GM23338 (cell line): ENCODE measurements at regions not wholly inside any gene's neighbourhood (a gene's known extent, or its start where the extent isn't known, plus 50 kb on each side); places are given as distances from the start of the nearest gene placed in this dataset.

Source experiments
- ATAC-seq: fragments of 200-7000 bp; cut with Tn5 transposase; 3 replicates; pipeline ENCODE4 v1.9.1; 2020
- DNase-seq: peaks from one replicate; pipeline ENCODE4 v3.0.0-alpha.2; 2015; ENCODE audit warnings: low spot score
- H2AFZ ChIP-seq: fragments of 200-600 bp; sonication (generic); 2 replicates; pipeline ENCODE4 v1.8.0; 2016; ENCODE audit warnings: antibody characterized with exemption, mild to moderate bottlenecking, moderate library complexity
- H3F3A ChIP-seq: fragments of 200-600 bp; sonication (generic); replicated peaks from 2 replicates; pipeline ENCODE4 v1.8.0; 2017; ENCODE audit warnings: antibody characterized with exemption, mixed run types, low read depth
- H3K27ac ChIP-seq: fragments of 200-600 bp; sonication (generic); 2 replicates; pipeline ENCODE4 v1.6.1; 2016; ENCODE audit warnings: low read depth
- H3K27me3 ChIP-seq: fragments of 200-600 bp; sonication (generic); 2 replicates; pipeline ENCODE4 v1.8.0; 2016; ENCODE audit warnings: mild to moderate bottlenecking, mixed run types, moderate library complexity; ENCODE audit not compliant: insufficient read depth
- H3K36me3 ChIP-seq: fragments of 200-600 bp; sonication (generic); 2 replicates; pipeline ENCODE4 v1.8.0; 2016; ENCODE audit warnings: mild to moderate bottlenecking; ENCODE audit not compliant: insufficient read depth
- H3K4me1 ChIP-seq: fragments of 200-600 bp; sonication (generic); 2 replicates; pipeline ENCODE4 v1.8.0; 2016; ENCODE audit warnings: mild to moderate bottlenecking, moderate library complexity; ENCODE audit not compliant: insufficient read depth
- H3K4me2 ChIP-seq: fragments of 200-600 bp; sonication (generic); 2 replicates; pipeline ENCODE4 v1.7.1; 2017; ENCODE audit warnings: mixed run types
- H3K4me3 ChIP-seq: fragments of 200-600 bp; sonication (generic); 2 replicates; pipeline ENCODE4 v1.6.1; 2016; ENCODE audit warnings: mixed run types
- H3K79me2 ChIP-seq: fragments of 200-600 bp; sonication (generic); replicated peaks from 2 replicates; pipeline ENCODE4 v1.8.0; 2017; ENCODE audit warnings: mild to moderate bottlenecking; ENCODE audit not compliant: insufficient read depth
- H3K9me2 ChIP-seq: fragments of 200-600 bp; sonication (generic); 2 replicates; pipeline ENCODE4 v1.8.0; 2017; ENCODE audit not compliant: insufficient read depth
- H4K20me1 ChIP-seq: fragments of 200-600 bp; sonication (generic); replicated peaks from 2 replicates; pipeline ENCODE4 v1.8.0; 2017; ENCODE audit warnings: mild to moderate bottlenecking; ENCODE audit not compliant: insufficient read depth
- H3K27ac Mint-ChIP-seq: 2 replicates; pipeline ENCODE4 v1.8.0; 2020; ENCODE audit warnings: inconsistent platforms, mild to moderate bottlenecking, moderate library complexity, mixed read lengths
- H3K27me3 Mint-ChIP-seq: 3 replicates; pipeline ENCODE4 v1.8.0; 2022; ENCODE audit warnings: low read depth, mild to moderate bottlenecking, moderate library complexity, mixed read lengths, inconsistent platforms; ENCODE audit not compliant: insufficient read depth, poor library complexity
- H3K36me3 Mint-ChIP-seq: 3 replicates; pipeline ENCODE4 v1.8.0; 2021; ENCODE audit warnings: low read depth, mild to moderate bottlenecking, inconsistent platforms, moderate library complexity, mixed read lengths
- H3K4me1 Mint-ChIP-seq: 3 replicates; pipeline ENCODE4 v1.8.0; 2020; ENCODE audit warnings: mild to moderate bottlenecking, inconsistent platforms, mixed read lengths
- H3K4me3 Mint-ChIP-seq: 3 replicates; pipeline ENCODE4 v1.8.0; 2021; ENCODE audit warnings: moderate library complexity, mild to moderate bottlenecking, inconsistent platforms, mixed read lengths
- H3K9me3 Mint-ChIP-seq: 3 replicates; pipeline ENCODE4 v1.8.0; 2020; ENCODE audit warnings: moderate library complexity, mild to moderate bottlenecking, inconsistent platforms, mixed read lengths
- CREB1 ChIP-seq: fragments of 250-450 bp; sonication (Bioruptor Pico); IDR thresholded peaks from 2 replicates; pipeline ENCODE4 v1.5.0; 2020; ENCODE audit warnings: low read depth, mild to moderate bottlenecking, moderate library complexity
- CTCF ChIP-seq, 2 experiments: fragments of 200-600 bp in 1 of 2; sonication (generic) in 1 of 2; conservative IDR thresholded peaks; 2 replicates each; pipeline versions ENCODE4 v1.5.1 to v1.6.1; 2016 to 2017; ENCODE audit warnings: antibody characterized with exemption in 2 of 2, low read depth in 2 of 2, mild to moderate bottlenecking in 2 of 2, moderate library complexity in 1 of 2
- ETS1 ChIP-seq: IDR thresholded peaks from 2 replicates; pipeline ENCODE4 v1.6.1; 2016; ENCODE audit warnings: antibody characterized with exemption
- EZH2 ChIP-seq: fragments of 200-600 bp; sonication (generic); IDR thresholded peaks from one replicate; pipeline ENCODE4 v1.8.0; 2017; ENCODE audit warnings: antibody characterized with exemption, mild to moderate bottlenecking, low read depth; ENCODE audit not compliant: unreplicated experiment
- EZH2phosphoT487 ChIP-seq: fragments of 200-600 bp; sonication (generic); IDR thresholded peaks from one replicate; pipeline ENCODE4 v1.8.1; 2018; ENCODE audit warnings: antibody characterized with exemption; ENCODE audit not compliant: unreplicated experiment
- JUNB ChIP-seq: IDR thresholded peaks from one replicate; pipeline ENCODE4 v1.6.1; 2016; ENCODE audit warnings: antibody characterized with exemption; ENCODE audit not compliant: unreplicated experiment
- NANOG ChIP-seq: IDR thresholded peaks from 2 replicates; pipeline ENCODE4 v1.6.1; 2016; ENCODE audit warnings: antibody characterized with exemption, borderline replicate concordance
- POLR2AphosphoS5 ChIP-seq: IDR thresholded peaks from 2 replicates; pipeline ENCODE4 v1.6.1; 2016; ENCODE audit warnings: antibody characterized with exemption, low read depth
- REST ChIP-seq: IDR thresholded peaks from one replicate; pipeline ENCODE4 v1.6.1; 2018; ENCODE audit warnings: antibody characterized with exemption; ENCODE audit not compliant: unreplicated experiment
- STAT1 ChIP-seq: IDR thresholded peaks from one replicate; pipeline ENCODE4 v1.6.1; 2016; ENCODE audit warnings: antibody characterized with exemption; ENCODE audit not compliant: unreplicated experiment
- ZNF114 ChIP-seq: fragments of 250-450 bp; sonication (Bioruptor Pico); IDR thresholded peaks from 2 replicates; pipeline ENCODE4 v1.5.0; 2020; ENCODE audit warnings: mild to moderate bottlenecking, moderate library complexity
- ZNF331 ChIP-seq: fragments of 250-450 bp; sonication (Bioruptor Pico); IDR thresholded peaks from 2 replicates; pipeline ENCODE4 v1.5.0; 2020; ENCODE audit warnings: low read depth, mild to moderate bottlenecking, moderate library complexity
- ZNF462 ChIP-seq: fragments of 250-450 bp; sonication (Bioruptor Pico); IDR thresholded peaks from 2 replicates; pipeline ENCODE4 v1.5.0; 2020; ENCODE audit warnings: mild to moderate bottlenecking, moderate library complexity

- peaks cover 10% of the 10 kb centered on the region for H3K4me1 Mint-ChIP-seq
- no peaks in the 10 kb centered on the region for H3K9me3 Mint-ChIP-seq
- no peaks in the 10 kb centered on the region for H3K9me2 ChIP-seq
- H3K4me3 Mint-ChIP-seq: no peak overlapping the region
- H3K4me3 ChIP-seq: no peak overlapping the region
- H3K27me3 Mint-ChIP-seq: no peaks in the 10 kb centered on the region
- H3K36me3 ChIP-seq: no peaks in the 10 kb centered on the region
- H4K20me1 ChIP-seq: no peaks in the 10 kb centered on the region
- no peaks in the 10 kb centered on the region for H3K36me3 Mint-ChIP-seq
- TF ChIP-seq ZNF462 (no peak), CTCF (conservative IDR thresholded peaks at IDR 0.05; ENCODE audit: low read depth in 2 of 2) (no peak), POLR2AphosphoS5 (no peak), ZNF331 (CRISPR knock-in tag) (no peak), ZNF114 (no peak), STAT1 (no peak), NANOG (no peak), JUNB (no peak), EZH2phosphoT487 (no peak), CREB1 (CRISPR knock-in tag) (no peak), EZH2 (no peak), ETS1 (no peak), REST (no peak)
- H3K27ac Mint-ChIP-seq: no peak overlapping the region
- H3K4me2 ChIP-seq: no peak overlapping the region
- H3K27me3 ChIP-seq: no peaks in the 10 kb centered on the region
- DNase-seq (no peak), ATAC-seq (no peak)
- H3K79me2 ChIP-seq: no peaks in the 10 kb centered on the region
- no peaks in the 10 kb centered on the region for H3F3A ChIP-seq
- H3K27ac ChIP-seq: no peak overlapping the region
- H2AFZ ChIP-seq: no peak overlapping the region
- peaks cover 9% of the 10 kb centered on the region for H3K4me1 ChIP-seq
Observed at GRCh38 chr2:180374502-180375281, 367.6 kb upstream of the CWC22 start.
